HT1080 (cell line): ENCODE measurements at regions not wholly inside any gene's neighbourhood (a gene's known extent, or its start where the extent isn't known, plus 50 kb on each side); places are given as distances from the start of the nearest gene placed in this dataset.
"Not testable (repeated sequence)": the region's sequence is repeated elsewhere in the genome, so short reads cannot be mapped to it uniquely, and the experiment has no call there.

Experiments used
- DNase-seq: peaks from one replicate; pipeline ENCODE4 v3.0.0-alpha.2; 2015; ENCODE audit warnings: low read depth

DNA sequence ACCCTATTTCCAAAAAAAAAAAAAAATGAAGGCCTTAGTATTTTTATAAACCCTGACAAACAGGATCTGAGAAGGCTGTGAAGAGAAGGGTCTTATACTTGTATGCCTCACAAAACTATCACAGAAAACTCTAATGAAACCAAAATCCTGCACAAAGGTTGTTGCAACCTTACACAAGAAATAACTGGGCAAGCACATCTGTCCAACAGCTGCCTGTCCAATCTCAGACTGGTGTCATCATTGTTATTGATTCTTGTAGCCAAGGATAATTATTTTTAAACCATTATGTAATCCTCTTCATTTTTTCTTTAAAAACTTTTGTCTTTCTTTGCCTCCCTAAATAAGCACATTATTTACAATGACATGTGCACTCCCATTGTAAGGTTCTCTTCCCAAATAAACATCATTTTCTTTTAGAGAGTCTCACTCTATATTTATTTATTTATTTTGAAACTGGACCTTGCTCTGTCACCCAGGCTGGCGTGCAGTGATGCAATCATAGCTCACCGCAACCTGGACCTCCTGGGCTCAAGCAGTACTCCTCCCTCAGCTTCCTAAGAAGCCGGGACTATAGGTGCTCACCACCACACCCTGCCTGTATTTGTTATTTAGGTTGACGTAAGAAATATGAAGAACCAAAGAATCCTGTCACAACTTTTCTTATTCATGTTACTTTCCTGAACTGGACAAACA is 697.1 kb downstream of the DOK5 start:
- peak; percentile 35 for DNase-seq

DNA sequence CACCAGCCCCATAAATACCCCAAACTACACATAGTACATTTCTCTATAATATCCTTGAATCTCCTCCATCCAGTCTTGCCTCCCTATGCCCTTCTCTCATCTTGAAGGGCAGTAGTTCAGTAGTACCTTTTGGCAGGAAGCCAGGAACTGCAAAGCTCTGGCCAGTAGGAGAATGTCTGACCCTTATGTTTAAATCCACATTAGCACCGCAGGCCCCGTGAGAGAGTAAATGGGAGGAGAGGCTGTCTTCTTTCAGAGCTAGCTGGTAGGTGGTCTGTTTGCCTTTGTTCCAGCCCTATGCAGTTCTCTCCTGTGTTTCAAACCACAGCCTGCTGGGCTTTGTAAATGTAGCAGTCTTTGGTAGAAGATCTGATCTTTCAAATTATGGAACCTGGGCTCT is 690.7 kb downstream of the DOK5 start:
- DNase-seq: no peak

DNA sequence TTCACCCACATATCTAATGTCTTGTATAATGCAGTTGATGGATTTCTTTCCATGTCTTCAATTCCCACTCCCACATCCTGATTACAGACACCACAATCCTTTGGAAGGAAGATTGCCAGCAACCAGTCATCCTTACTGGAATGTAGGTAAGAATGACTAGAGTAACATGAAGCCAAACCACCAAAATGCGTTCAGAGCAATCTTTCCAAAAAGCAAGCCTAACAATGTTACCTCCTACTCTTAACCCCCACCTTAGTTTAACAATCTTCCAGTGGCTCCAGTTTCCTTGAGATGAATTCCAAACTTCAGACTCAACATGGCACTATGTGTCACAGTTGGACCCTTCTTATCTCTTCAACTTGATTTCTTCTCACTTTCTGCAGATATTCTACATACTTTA is 685.6 kb downstream of the DOK5 start:
- DNase-seq: peak; percentile 97

DNA sequence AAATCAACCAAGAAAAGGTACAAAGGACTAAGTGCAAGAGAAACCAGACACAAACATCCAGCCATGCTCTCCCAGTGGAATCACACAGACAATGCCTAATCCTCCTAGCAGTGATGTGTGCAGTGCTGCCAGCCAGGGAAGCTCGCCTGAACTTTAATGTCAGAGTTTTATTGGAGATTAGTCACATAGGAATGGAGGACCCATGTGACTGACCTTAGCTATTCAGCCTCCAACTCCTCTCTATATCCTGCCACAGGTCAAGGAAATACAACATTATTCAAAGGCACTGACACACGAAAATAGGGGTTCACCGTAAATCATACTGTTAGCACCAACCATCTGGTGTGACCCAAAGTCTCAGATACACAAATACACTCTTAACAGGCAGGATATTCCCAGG is 684.6 kb downstream of the DOK5 start:
- DNase-seq: peak; percentile 86

DNA sequence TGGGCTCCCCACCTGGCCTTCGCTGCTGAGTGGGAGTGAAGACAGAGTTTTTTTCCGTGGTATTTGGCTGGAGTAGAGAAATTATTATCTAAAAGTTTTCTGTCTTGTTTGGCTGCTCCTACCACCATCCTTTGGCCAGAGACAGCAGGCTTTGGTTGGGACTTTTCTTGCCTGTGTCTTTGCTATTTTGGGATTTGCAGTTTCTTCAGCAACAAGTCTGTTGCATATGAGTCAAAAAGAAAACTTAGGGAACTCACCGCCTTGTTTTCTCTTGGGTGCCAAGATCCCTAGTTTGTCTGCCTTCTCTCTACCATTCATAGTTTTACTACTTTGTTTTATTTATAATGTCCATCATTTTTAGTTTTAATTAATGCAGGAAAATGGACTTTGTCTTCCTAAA is 683.8 kb downstream of the DOK5 start:
- peak; percentile 5 for DNase-seq

DNA sequence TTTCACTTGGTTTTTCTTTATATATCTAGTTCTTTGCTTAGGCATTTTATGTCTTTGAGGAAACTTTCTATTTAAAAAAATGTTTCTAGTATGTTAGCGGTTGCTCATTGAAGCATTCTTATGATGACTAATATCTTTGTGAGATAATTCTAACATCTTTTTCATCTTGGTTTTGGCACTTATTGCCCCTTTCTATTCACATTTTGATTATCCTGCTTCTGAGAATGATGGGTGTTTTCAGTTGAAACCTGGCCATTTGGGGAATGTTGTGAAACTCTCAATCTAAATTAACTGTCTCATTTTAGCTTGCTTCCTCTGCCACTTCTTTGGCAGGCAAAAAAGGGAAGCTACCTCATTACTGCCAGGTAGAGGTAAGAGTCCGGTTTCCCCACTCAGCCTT is 683.1 kb downstream of the DOK5 start:
- DNase-seq: no peak

DNA sequence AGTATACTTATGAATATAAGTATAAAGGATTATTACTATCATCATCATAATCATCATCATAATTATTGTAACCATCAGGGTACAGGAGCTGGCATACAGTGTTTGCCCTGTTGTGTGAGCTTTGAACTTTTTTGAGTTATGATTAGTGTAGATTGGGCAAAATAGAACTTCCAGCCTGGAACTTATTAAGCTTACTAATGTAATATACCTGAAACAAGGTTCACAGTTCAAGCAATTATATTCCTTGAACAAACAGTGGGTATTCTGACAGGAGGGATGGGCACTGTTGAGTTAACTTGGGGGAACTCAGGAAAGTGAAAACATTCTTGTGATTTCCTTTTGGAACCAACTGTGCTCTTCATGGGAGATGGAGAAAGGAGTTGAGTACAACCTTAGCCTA is 680.0 kb downstream of the DOK5 start:
- DNase-seq: no peak

DNA sequence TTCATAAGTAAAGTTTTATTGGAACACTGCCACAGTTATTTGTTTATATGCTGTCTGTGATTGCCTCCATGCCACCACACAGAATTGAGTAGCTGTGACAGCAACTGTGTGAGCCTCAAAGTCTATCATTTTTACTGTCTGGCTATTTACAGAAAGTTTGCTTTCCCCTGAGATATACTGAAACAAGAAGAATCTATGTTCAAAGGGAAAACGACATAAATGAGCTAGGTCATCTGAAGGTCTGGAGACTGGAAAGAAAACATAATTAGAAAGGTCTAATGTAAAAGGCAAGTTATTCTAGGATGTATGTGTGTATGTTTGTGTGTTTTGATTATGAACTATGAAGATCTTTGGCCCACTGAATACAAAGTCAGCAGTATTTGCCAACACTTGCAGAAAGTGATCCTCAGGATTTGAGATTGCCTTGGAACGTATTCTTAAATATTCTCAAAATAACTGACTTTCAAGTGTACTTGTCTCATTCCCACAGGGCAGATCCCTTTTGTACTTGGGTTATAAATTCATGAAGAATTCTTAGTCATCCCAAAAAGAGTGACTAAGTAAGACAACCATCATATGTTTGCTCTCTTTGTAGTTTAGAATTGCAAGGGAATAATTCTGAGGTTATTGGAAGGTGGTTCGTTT is 677.7 kb downstream of the DOK5 start:
- DNase-seq: peak; percentile 65

DNA sequence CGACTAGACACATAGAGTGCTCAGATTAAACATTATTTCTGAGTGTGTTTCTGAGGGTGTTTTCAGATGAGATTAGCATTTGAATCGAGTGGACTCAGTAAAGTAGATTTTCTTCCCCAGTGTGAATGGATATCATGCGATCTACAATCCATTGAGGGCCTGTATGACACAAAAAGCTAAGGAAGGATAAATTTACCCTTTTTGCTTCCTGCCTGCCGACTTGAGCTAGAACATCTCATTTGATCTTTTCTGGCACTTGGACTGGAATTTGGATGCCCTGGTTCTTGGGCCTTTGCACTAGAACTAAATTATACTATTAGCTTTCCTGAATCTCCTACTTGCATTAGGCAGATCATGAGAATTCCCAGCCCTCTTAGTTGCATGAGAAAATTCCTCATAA is 675.8 kb downstream of the DOK5 start:
- no peak for DNase-seq

DNA sequence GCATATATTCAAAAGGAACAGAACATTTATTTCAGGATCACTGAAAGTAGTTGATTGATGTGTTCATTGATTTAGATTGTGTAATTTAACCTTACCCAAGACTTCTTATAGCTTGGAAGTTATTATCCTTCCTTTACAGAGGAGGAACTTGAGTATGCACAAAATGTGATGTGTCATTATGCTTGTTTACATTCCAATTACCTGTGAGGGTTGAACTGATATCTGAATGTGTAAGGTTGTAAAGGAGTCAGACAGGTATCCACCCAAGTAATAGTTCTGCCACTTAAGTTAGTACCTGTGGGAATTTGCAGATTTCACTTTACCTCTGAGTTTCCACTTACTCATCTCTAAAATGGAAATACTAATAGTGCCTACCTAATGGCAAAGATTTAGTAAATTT is 668.2 kb downstream of the DOK5 start:
- DNase-seq: no peak

DNA sequence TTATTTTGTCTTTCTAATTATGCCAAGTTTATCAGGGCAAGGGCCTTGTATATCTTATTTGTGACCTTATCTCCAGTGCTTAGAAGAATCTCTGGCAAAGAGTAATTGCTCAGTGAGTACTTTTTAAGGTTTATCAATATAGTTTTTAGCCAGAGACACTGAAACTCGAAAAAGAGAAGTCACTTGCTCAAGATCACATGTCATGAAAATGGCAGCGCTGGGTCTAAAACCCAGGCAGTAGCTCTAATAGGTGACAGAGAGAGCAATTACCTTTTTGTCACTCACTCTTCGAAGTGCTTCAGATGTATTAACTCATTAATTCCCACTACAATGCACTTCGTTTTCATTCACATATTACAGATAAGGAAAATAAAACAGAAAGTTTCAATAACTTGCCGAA is 667.5 kb downstream of the DOK5 start:
- DNase-seq: no peak

DNA sequence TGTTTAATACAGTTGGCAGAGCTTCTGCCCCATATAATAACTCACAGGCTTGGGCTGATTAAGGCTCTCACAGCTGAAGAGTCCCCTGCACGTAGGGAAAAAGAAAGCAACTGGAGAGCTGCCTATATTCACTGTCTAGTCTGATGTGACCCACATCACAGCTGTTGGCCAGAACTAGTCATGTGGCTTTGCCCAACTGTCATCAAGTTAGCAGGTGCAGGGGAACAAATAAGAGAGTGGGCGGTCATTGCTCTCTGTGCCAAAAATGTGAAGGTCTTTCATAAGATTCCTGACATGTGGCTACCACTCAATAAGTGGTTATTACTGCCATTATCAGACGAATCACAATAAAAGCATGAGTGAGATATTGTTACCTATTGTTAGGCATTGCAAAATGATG is 665.2 kb downstream of the DOK5 start:
- DNase-seq: no peak

DNA sequence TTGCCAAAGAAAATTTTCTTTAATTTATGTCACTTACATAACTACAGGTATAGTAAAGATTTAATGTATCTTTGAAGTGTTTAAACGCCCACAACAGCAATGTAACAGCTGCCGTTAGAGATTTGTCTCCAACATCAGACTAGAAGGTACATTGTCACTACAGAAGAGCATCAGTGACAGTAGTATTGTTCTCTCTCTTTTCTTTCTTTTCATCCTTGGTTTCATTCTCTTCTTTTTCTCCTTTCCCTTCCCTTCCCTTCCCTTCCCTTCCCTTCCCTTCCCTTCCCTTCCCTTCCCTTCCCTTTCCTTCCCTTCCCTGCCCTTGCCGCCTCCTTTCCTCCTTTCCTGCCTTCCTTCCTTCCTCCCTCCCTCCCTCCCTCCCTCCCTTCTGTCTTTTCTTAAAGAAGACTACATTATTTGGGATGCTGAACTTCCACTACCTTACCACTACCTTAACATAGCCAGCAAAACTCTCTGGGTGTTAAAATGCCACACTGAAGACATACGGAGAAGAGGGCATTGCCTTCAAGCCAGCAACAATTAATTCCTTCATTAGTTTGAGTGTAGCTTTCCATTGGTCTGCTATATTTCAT is 663.9 kb downstream of the DOK5 start:
- DNase-seq: no peak

DNA sequence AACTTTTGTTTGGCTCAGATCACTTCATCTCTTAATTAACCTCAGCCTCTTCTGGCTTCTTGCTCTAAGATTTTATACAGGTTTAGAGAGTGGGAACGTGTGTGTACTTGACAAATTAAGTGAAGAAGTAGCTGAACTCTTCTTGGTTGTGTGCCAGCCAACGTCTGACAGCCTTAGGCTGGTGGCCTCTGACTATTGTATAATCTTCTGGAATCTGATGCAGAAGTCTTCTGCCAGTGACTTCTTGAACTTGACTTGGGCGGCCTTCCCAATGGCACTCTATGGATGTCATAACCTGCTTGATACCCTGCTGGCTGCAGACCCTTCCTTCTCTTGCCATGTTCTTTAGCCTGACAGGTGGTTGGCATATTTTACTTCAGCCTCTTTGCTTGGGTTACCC is 660.5 kb downstream of the DOK5 start:
- no peak for DNase-seq

DNA sequence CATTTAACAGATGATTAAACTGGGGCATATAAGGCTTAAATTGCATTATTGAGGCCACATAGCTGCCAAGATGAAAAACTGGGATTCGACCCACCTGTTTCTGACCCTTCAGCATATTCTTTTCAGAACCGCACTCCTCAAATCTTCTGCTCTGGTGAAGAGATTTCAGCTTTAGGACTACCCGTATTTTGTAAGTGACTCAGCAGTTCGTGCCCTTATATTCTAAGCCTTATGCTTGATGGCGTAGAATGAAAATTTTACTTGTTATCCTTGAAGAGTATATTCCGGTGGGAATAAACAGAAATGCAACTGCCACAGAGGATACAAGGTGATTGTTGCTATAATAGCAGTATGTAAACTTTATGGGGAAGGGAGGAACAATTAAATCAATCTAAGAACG is 657.1 kb downstream of the DOK5 start:
- DNase-seq: no peak

DNA sequence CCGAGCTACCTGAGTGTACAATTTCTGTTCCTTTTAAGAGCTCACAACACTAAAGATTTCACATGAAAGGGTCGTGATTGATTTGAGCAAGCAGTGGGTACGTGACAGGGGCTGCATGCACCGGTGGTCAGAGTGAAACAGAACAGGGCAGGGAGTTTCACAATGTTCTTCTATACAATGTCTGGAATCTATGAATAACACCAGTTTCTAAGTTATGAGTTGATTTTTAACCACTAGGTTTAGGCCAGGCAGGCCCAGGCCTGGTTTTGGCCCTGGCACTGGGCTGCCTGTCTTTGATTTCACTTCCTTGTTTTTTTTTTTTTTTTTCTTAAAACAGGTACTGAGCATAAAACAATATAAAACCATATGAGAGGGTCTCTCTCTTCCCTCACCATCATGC is 642.2 kb downstream of the DOK5 start:
- not testable (repeated sequence) for DNase-seq

DNA sequence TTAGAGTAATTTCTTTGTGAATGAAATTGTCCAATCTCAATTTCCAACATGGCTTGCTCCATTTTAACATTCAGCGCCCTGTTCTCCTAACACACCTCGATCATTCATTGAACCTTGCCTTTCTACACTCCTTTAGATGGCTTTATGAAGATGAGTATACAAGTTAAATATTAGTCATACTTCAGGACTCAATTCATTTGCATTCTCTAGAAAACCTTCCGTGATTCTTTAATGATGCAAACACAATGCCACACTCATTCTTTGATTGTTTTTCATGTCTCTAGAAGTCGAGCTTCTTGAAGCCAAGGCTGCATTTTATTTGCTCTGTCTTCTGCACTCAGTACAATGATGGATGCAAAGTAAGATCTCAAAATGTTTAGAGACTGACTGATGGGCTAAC is 641.2 kb downstream of the DOK5 start:
- no peak for DNase-seq

DNA sequence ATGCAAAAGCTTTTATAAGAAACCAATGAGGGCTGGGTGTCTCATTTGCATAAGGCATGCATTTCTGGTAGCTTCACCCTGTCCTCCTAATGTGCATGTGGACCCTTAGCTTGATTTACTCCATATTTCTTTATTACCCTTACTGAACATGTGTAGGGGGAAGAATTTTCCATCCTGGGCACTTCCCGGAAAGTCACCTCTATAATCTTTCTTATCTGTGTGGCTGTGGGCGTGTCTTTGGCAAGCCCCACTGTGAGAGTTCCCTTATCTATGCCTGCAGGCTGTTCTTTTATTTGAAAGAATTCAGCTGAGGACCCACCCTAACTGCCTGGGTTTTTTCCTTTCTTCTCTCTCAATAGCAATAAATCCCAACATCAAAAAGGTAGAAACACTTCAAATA is 627.8 kb downstream of the DOK5 start:
- no peak for DNase-seq

DNA sequence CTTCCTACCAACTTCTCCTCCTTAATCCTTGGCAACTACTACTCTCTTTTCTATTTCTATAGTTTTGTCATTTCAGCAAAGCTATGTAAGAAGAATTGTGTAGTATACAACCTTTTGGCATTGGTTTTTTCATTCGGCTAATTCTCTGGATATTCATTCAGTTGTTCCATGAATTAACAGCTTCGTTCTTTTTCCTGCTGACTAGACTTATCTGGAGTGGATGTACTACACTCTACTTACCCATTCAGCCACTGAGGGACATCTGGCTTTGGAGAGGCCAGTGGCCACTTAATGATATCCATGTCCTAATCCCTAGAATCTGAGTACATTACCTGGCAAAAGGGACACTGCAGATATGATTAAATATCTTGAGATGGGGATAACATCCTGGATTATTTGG is 623.9 kb downstream of the DOK5 start:
- DNase-seq: no peak

DNA sequence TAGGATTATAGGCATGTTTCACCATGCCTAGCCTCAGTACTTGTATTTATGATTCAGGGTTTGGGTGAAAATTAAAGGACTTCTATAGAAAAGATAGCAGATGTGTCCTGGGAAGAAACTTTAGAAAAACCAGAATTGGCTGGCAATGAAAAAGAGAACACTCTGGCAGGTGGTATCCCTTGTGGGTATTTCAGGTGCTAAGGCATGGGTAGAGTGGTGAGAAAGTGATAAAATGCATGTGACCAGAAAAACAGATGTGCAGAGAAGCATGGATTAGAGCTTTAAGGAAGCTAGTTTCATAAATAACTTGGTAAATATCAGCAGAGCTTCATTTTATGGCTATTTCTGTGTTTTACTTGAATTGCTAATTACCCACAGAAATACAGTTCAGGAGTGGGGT is 622.2 kb downstream of the DOK5 start:
- no peak for DNase-seq

DNA sequence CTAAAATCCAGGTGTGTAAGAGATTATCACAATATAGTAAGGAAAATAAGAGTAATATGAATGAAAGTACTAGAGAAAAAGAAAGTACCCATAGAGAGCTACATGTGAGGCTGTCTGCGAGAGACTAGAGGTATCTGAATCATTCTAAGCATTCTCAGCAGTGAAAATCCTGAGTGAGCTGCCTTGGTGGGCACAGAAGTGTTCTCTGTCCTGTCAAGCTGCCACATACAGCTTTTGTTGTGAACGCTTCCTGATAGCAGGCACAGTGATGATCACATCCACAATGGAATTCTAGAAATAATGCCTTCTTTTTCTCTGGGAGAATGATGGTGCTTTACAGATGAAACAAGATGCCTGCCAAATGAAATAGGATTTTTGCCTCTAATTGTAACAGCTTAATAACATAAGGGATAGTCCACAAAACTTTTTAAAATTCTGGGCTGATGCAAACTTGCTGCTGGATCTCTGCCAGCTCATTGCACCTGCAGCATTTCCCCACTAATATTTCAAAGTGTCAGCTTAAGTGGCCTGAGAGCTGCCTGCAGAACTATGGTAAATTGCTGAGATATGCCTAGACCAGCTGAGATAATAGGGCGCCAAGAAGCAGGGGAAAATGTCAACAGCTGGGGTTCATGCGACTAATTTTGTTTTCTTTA is 620.5 kb downstream of the DOK5 start:
- DNase-seq: peak; percentile 2

DNA sequence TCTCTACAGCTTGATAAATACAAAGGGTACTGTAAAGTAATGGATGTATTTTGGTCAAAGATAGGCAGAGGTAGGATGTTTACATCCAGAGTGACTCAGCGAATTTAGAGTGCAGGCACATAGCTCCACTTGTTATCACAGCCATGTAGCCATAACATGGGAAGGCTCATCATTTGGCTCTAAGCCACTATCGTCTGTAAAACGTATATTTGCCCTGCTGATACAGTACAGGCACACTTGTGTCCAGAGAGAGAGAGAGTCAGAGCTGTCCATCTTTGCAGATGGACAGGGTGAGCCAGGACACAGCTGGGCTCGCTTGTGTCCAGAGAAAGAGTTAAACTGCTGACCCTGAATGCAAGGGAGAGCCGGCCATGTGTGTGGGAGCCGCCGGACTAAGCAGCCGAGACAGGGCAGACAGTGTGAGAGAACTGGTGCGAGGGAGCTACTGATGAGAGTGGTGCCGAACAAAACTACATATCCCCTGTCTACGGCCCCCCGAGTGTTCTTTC is 619.0 kb downstream of the DOK5 start:
- DNase-seq: no peak
